Vagina (tissue), 2 donors: ENCODE measurements at regions not wholly inside any gene's neighbourhood (a gene's known extent, or its start where the extent isn't known, plus 50 kb on each side); places are given as distances from the start of the nearest gene placed in this dataset.

Source experiments
- CTCF ChIP-seq, 3 experiments: fragments of 450-650 bp in 2 of 3; fragments of 200-600 bp in 1 of 3; sonication (generic) in 1 of 3; IDR thresholded peaks; one replicate each; pipeline ENCODE4 v1.5.1; 2017 to 2019; ENCODE audit warnings: antibody characterized with exemption in 3 of 3, mild to moderate bottlenecking in 2 of 3, moderate library complexity in 2 of 3
- POLR2A ChIP-seq, 2 donors: fragments of 450-650 bp; IDR thresholded peaks; one replicate each; pipeline ENCODE4 v1.6.1; 2017; ENCODE audit warnings: antibody characterized with exemption in 2 of 2, mild to moderate bottlenecking in 2 of 2, moderate library complexity in 2 of 2

GRCh38 chr2:206383669-206384068 lies 59.7 kb upstream of the ADAM23 start:
- TF ChIP-seq POLR2A (IDR thresholded peaks at IDR 0.05) (no peak), CTCF (IDR thresholded peaks at IDR 0.05) (no peak)
